ENCODE measurements at regions not wholly inside any gene's neighbourhood (a gene's known extent, or its start where the extent isn't known, plus 50 kb on each side); places are given as distances from the start of the nearest gene placed in this dataset.

GRCh38 chr7:132630834-132631233, 54.6 kb upstream of the PLXNA4 start:
- TF ChIP-seq CTCF (conservative IDR thresholded peaks at IDR 0.05; ENCODE audit: low read depth in 2 of 2) (no peak), REST (IDR thresholded peaks at IDR 0.05; ENCODE audit: unreplicated experiment) (no peak), POLR2AphosphoS5 (IDR thresholded peaks at IDR 0.05; ENCODE audit: low read depth) (no peak), EZH2phosphoT487 (IDR thresholded peaks at IDR 0.05; ENCODE audit: unreplicated experiment) (no peak), EZH2 (IDR thresholded peaks at IDR 0.05; ENCODE audit: low read depth, unreplicated experiment) (no peak), CREB1 (CRISPR knock-in tag; IDR thresholded peaks at IDR 0.05; ENCODE audit: low read depth) (no peak), ZNF114 (CRISPR knock-in tag; IDR thresholded peaks at IDR 0.05) (no peak)

Measured in GM23338 (cell line).